ENCODE measurements at regions not wholly inside any gene's neighbourhood (a gene's known extent, or its start where the extent isn't known, plus 50 kb on each side); places are given as distances from the start of the nearest gene placed in this dataset.

DNA sequence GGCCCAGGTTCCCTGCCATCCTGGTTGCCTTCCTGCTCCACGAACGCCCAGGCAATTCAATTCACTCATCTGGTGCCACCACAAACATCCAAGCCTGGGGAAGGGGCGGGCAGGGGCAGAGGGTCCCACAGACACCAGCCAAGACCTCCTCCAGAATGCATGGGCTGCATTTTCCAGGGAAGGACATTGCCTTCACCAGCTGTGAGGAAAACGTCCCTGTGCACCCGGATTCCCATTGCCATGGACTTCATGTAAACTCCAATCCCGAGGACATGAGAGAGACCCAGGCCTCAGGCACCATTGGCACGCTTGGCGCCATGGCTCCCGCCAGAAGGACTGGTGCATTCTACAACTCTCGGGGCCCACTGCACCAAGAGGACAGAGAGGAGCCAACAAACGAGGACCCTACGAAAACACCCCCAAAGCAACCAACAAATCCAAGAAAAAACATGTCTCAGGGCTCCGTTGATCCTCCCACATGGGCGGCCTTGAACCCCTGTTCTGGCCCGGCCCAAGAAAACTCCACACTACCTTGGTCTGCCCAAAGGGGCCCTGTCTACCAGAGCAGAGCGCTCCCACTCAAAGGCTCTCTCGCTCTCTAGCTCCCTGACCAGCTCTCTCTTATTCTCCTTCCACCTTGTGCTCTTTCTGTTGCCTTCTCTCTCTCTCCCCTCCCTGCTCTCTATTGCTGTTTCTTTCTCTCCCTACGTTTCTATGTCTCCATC, 183.9 kb downstream of the ALG10 start:
- TF ChIP-seq YY1 (IDR thresholded peaks at IDR 0.05; ENCODE audit: insufficient read depth, insufficient read length), result no peak
- no peak for TF ChIP-seq ZNF274 (IDR thresholded peaks at IDR 0.05; ENCODE audit: low read depth, low read length)
- no peak for TF ChIP-seq SUZ12 (IDR thresholded peaks at IDR 0.05; ENCODE audit: extremely low read depth, insufficient read depth, insufficient read length)
